Esophagus squamous epithelium (tissue), 4 donors: ENCODE measurements at regions not wholly inside any gene's neighbourhood (a gene's known extent, or its start where the extent isn't known, plus 50 kb on each side); places are given as distances from the start of the nearest gene placed in this dataset.

Source experiments
- POLR2A ChIP-seq, 4 donors: fragments of 450-650 bp; IDR thresholded peaks; one replicate each; pipeline ENCODE4 v1.6.1; 2017; ENCODE audit warnings: antibody characterized with exemption in 4 of 4, mild to moderate bottlenecking in 4 of 4, moderate library complexity in 3 of 4
- TF ChIP-seq, protein P1 (sequence below), 6 experiments: fragments of 450-650 bp in 4 of 6; fragments of 200-600 bp in 2 of 6; sonication (generic) in 2 of 6; IDR thresholded peaks; one replicate each; pipeline ENCODE4 v1.5.1; 2016 to 2019; ENCODE audit warnings: antibody characterized with exemption in 6 of 6, mild to moderate bottlenecking in 4 of 6, moderate library complexity in 4 of 6

DNA sequence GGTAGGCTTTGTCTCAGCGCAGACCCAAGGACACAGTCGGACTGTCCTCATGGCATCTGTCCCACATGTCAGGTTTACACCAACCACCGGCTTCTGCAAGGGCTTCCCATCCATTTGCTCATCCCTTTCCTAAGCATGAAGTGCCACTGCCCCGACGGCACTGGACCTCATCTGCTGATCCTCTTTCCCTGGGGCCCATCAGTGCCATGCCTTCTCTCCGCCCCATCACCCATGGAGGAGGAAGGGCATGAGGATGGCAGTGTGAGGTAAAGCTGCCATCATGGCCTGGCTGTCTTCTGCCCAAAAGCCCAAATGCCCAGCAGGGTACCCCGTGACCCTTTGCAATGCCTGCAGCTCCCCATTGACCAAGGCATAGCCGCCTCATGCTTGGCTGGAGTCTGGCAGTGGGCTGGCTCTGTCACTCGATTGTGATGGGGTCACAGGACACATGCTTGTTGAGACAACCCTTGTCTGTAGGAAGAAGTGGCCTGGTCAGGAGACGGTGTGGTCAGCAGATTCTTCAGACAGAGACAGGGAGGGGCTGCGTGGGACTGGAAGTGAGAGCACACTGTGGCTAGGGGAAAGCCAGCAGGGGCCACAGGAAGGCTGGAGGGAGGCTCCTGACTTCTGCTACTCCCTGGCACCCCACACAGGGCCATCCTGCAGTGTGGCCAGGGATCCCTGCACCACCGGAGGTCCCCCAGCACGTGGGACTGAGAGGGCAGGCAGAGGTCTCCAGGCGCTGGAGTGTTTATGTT, 493.7 kb upstream of the HS6ST1 start:
- TF ChIP-seq, protein P1, sequence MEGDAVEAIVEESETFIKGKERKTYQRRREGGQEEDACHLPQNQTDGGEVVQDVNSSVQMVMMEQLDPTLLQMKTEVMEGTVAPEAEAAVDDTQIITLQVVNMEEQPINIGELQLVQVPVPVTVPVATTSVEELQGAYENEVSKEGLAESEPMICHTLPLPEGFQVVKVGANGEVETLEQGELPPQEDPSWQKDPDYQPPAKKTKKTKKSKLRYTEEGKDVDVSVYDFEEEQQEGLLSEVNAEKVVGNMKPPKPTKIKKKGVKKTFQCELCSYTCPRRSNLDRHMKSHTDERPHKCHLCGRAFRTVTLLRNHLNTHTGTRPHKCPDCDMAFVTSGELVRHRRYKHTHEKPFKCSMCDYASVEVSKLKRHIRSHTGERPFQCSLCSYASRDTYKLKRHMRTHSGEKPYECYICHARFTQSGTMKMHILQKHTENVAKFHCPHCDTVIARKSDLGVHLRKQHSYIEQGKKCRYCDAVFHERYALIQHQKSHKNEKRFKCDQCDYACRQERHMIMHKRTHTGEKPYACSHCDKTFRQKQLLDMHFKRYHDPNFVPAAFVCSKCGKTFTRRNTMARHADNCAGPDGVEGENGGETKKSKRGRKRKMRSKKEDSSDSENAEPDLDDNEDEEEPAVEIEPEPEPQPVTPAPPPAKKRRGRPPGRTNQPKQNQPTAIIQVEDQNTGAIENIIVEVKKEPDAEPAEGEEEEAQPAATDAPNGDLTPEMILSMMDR (IDR thresholded peaks at IDR 0.05), result no peak
- TF ChIP-seq POLR2A (IDR thresholded peaks at IDR 0.05), result no peak
